ENCODE measurements at regions not wholly inside any gene's neighbourhood (a gene's known extent, or its start where the extent isn't known, plus 50 kb on each side); places are given as distances from the start of the nearest gene placed in this dataset.

- DNase-seq: no peak
These were observed 50.4 kb upstream of the RGMA start for GRCh38 chr15:93139436-93139835.

DNA sequence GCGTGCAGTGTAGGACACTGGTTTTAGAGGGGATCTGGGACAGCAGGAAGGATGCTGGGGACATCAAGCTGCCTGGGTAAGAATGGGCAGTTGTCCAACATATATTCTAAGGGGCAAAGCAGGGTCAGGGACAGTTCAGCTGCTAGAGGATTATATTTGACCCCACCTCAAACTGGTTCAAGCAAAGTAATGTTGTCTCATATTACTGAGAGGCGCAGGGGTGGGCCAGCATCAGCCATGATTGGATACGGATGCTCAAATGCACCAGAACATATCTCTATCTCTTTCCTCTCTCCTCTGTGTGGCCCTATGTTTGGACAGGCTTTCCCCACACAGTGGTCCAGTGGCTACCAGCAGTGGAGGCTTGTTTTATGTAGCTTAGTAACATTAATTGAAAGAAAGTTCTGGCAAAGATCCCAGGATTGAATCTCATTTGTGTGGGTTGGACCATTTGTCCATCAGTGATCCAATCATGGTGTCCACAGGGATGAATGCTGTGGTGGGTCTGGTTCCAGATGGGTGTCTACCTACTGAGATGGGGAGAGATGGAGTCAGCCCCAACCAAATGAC lies 49.8 kb upstream of the RGMA start:
- DNase-seq: no peak

All from activated effector memory CD4-positive, alpha-beta T cell treated with Interleukin-2 at 50 U/mL for 16 hours (primary cell).